ENCODE measurements at regions not wholly inside any gene's neighbourhood (a gene's known extent, or its start where the extent isn't known, plus 50 kb on each side); places are given as distances from the start of the nearest gene placed in this dataset.
"Not testable (repeated sequence)": the region's sequence is repeated elsewhere in the genome, so short reads cannot be mapped to it uniquely, and the experiment has no call there.

DNA sequence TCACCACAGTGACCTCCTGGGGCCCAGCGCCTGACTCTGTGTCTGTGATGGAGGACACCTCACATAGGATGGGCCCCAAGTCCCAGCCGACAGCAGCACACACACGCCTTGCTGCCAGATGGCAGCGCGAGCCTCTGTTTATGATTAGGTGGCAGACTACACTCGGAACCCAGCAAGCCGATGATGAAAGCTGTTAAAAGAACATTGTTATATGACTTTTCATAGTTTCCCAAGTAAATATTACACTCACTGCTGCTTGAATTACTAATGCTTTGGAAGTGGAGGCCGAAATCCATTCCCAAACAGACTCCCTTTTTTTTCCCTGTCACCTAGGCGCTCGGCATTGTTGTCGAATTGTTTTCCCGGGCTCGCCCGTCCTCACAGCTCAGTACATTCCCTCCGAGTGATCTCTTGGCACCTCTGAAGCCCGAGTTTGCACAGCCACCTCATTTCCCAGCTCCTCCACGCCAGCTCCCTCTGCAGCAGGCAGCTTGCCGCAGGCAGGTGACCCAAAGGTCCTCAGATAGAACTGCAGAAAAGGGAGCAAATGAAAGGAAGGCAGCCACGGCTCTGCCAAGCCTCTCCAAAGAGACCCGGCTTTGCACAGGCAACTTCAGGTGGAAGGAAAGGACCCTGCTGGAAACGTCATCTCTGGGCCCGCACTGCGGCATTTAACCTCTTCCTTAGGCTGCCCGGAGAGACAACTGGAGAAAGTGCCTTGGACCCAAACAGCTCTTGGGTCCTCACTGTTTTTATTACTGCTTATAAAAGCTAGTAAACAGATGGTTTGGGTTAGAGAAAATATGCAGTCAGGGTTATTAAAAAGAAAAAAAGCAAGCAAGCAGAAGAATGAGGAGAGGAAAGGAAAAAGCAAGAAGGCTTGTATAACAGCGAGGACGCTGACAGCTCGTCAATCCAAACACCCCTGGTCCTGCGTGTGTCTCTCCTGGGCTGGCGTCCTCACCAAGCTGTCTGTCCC is 72.2 kb upstream of the SLC25A33 start:
- DNase-seq: no peak

DNA sequence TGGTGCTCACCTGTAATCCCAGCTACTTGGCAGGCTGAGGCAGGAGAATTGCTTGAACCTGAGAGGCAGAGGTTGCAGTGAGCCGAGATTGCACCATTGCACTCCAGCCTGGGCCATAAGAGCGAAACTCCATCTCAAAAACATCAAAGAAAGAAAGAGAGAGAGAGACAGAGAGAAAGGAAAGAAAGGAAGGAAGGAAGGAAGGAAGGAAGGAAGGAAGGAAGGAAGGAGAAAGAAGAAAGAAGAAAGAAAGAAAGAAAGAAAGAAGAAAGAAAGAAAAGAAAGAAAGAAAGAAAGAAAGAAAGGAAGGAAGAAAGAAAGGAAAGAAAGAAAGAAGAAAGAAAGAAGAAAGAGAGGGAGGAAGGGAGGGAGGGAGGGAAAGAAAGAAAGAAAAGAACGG is 69.4 kb upstream of the SLC25A33 start:
- DNase-seq: not testable (repeated sequence)

DNA sequence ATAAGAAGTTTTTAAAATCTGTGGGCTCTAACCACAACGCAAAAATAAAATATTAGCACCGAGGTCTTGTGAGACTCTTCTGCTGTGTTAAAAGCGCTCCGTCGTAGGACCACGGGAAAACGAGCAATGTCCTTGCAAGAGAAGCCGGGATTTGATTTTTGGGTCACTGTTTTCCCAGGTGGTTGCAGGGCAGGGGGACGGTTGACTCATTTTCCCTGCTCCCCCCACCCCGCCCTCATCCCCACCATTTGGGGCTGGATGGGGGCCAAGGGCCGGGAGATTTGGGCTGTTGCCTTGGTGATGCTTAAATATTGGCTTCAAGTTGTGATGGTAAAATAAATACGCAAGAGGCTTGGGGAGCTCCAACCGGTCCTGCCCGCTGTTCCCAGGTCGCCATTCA is 67.6 kb upstream of the SLC25A33 start:
- no peak for DNase-seq

DNA sequence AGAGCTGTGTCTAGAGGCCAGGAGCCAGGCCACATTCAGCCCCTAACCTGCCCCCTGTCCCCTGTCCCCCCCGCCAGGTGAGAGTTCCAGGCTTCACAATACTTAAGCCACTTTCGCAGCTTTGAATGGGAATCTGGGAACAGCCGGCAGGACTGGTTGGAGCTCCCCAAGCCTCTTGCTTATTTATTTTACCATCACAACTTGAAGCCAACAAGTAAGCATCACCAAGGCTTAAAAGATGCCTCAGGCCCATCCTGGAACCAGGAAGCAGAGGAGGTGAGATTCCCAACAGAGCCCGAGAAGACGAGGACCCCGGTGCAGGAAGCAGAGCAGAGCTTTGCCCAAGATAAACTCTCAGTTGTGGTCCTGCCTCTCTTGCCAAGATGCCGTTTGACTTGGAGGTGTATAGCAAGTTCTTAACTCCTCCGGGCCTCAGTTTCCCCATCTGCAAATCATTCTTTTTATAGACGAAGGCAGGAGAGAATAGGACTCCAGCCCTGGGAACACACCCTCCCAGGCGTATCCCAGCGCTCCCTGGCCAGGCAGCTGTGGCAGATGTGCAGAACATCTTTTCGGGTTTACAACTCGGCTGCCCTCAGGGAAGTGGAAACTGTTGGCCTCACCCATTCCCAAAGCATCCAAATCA is 66.8 kb upstream of the SLC25A33 start:
- no peak for DNase-seq

DNA sequence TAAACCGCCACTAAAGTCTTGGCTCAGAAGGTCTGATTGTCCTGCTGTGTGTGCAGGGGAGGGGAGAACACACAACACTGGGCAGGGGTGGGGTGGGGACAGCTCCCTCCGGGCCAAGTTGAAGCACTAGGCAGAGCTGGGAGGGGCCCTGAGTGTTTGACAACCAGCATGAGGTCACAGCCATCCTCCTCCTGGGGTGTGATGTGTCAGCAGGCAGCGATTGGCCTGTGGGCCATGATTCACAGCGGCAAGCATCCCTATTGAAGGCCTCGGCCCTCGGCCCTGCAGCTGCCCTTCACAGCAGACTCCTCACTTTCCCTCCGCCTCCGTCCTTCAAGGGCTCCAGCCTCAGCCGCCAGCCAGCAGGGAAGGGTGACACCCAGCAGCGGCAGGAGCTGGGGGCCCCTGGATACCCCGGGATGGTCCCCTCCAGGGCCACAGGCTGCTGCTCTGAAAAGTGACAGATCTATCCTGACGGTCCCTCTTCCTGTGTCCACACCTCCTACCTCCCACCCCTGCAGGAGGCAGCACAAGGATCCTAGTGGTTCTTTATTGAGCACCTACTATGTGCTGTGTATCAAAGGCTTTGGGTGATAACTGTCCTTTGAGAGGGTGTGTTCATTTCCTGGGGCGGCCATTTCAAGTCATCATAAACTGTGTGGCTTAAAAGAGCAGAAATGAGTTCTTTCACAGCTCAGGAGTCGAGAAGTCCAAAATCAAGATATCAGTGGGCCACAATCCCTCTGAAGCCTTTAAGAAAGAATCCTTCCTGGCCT is 66.0 kb upstream of the SLC25A33 start:
- DNase-seq: no peak

DNA sequence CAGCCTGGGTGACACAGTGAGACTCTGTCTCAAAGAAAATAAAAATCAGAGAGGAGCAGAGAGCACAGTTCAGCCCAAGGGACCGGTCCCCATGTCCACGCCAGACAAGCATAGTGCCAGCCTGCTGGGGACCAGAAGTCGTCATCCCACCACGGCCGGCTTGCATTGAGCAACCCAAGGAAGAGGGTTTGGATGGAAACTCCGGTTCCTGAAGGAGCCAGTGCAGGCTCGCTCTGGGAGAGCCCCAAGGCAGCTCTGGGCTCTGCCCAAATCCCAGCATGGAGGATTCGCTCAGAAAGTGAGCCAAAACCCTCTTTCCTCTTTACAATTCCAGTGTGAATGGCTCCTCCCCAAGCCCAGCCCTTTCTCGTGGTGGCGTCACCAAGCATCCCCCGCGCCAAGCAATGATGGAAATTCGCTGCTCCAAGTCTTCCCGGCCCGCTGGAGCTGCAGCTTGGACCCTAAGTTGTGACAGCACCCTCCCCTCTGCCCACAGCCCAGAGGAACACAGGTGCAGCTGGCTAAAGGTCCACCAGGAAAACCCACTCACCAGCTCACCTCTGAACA is 64.1 kb upstream of the SLC25A33 start:
- no peak for DNase-seq

DNA sequence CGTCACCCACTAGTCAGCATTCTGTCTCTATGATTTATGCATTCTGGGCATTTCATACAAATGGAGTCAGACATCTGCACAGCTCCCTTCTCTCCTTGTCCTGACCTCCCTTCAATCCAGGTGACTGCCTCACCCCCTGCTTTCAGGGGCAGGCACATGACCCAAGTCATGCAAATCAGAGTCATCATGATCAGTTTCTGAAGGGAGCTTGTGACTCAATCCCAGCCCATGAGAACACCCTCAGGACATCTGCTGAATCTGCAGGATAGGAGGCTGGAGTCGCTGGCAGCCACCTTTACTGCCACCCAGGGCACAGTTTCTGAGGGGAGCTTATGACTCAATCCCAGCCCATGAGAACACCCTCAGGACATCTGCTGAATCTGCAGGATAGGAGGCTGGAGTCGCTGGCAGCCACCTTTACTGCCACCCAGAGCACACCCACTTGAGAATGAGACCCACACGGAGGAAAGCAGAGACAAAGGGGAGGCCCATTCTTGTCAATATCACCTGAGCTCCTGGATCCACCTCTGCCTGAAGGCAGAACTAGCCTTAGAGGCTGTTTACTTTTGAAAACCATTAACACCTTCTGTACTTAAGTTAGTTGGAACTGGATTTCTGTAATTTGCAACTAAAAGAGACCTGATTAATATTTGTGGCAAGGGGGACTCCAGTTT is 62.3 kb upstream of the SLC25A33 start:
- DNase-seq: no peak

DNA sequence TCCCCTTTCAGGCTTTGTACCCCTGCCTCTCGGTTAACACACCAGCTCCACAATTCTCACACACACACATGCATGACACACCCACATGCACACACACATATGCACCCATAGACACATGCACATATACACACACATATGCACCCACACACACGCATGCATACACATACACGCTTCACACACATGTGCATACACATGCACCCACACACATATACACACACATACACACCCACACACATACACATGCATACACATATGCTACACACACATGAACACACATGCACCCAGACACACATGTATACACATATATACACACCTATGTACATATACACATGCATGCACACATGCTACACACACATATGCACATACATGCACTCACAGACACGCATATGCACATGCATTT is 61.7 kb upstream of the SLC25A33 start:
- DNase-seq: no peak

DNA sequence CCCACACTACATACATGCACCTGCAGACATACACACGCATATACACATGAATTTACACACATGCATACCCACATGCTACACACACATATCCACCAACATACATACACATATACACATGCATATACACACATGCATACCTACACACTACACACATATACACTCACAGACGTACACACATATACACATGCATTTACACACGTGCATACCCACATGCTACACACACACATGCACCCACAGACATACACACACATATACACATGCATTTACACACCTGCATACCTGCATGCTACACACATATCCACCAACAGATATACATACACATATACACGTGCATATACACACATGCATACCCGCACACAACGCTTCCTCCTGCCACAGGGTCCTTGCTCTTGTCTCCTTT is 61.2 kb upstream of the SLC25A33 start:
- no peak for DNase-seq

DNA sequence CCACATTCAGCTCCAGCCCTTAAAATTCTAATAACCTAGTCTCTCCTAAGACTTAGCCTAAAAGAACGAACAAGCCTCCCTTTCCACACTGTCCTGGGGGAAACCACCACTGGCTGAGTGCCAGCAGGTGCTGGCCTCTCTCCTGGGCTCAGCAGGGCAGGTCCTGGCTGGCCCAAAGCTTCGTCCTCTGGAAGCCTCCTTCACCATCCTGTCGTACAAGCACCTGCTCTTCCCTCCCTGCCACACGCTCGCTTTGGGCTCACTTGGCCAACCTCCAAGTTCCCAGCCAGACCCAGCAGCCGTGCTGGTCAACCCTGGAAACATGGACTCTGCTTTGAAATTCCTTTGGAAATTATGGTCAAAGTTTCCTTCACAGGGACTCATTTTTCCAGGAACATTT is 58.2 kb upstream of the SLC25A33 start:
- DNase-seq: no peak

DNA sequence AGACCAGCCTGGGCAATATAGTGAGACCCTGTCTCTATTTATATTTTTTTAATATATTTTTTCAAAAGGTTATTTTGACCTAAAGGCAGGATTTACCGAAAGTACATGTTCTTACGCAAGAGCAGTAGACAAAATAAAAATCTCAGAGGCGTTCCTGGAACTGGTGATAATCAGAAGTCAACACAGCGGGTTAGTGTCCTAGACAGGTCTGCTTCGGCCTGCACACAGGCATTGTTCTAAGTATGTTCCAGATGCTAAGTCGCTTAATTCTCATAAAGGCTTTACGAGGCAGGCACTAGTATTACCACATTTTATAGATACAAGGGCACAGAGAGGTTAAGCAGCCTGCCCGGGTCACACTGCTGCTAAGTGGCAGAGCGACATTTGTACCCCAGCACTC is 56.9 kb upstream of the SLC25A33 start:
- DNase-seq: no peak

DNA sequence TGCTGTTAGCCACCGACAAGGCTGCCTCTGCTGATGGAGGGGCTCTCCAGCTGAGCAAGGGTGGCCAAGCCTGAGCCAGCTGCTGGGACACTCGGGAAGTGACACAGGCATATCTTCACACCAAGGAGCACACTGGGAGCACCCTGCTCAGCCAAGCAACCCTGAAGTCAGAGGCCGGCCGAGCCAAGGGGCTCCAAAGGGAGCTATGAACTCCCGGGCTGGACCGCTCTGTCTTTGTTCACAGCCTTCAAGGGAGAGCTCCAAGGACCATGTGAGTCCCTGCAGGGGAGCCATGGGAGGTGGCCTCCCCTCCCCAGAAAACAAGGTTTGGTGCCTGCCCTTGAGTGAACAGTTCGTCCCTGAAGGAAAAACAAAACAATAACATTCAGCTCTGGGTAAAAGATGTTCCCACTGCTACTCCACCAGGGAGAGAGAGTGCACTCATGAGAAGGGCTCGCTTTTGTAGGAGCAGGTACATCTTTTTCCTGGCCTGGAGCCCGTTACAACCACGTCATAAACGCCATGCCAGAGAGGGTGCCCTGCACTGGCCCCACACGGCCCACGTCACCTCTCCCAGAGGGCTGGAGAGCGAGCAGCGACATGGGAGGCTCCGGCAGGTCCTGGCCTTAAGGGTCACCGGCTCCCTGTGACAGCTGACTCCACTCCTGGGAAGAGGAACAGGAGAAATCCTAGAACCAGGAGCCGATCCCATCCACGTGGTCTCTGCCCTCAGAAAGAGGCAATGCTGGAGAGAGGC is 56.3 kb upstream of the SLC25A33 start:
- DNase-seq: no peak

DNA sequence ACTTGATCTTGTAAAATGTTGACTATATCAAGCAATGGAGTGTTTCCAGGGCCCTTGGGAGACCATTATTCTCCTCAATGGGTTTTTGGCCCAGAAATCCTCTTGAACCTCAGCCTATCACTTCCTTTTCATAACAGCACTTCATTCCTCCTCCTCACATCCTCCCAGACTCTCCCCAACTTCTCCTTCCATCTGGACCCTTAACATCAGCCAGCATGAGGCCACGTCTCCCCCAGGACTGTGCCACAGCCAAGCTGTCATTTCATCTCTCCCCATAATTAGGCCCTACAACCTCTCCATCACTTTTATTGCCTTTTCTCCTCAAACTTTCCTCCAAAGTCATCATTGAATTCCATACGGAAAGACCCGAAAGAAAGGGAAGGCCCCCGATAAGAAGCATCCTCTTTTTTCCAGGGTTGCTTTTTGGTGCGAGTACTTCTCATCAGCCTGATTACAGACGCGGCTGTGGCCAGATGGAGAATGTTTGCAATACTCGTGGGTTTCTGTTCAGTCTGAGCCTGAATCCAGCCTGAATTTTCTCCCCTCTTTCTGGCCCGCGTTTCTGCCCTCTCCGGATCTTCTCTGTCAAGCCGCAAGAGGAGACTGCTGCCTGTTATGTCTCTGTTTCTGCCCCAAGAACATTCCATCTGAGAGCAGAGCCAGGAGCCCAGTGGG is 52.7 kb upstream of the SLC25A33 start:
- DNase-seq: no peak

Measured in effector CD4-positive, alpha-beta T cell (primary cell).